ENCODE measurements at regions not wholly inside any gene's neighbourhood (a gene's known extent, or its start where the extent isn't known, plus 50 kb on each side); places are given as distances from the start of the nearest gene placed in this dataset.
"Not testable (repeated sequence)": the region's sequence is repeated elsewhere in the genome, so short reads cannot be mapped to it uniquely, and the experiment has no call there.

DNA sequence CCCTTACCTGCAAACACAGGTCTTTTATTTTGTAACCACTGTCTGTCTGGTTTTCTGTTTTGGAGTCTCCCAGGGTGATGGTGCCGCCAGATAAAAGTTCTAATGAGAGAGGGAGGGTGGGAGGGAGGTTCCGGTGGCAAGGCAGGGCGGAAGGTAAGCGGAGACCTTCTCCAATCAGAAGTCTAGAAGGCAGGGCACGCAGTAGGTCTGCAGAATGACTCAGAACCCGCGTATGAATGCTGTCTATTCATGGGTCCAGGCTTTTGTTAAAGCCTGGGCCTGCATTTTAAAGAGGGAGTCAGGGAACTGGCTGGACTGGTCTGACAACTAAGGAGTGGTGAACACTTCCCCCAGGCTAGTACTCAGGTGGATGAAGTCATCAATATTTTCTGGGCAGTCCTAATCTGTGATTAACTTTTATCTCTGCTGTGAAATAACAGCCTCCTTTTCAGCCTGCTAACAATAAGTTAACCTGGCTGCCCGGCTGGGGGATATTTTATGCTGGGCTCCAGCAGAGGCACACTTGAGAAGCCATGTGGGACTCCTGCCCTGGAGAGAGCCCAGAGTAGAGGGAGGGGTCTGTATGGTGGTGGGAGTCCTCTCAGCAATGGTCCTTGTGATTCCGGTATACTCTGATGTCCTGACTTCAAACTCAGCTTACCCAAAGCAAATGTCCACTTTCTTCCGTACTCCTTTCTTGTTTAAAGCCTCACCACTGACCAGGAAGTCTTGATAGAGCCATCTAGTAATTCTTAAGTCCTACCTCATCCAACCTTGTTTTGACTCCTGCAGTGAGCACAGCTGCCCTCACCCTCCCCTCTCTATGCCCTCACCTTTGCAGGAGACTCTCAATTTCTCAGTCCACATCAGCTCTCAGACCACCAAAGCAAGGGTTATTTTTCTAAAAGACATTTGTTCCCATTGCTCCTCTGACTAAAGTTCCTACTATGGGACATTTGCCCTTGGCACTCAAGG, 85.3 kb upstream of the PLGLB2 start:
- H3K27me3 ChIP-seq (ENCODE audit: control insufficient read depth in 3 of 3, insufficient read depth in 3 of 3, low read length in 2 of 3); H3K9me3 ChIP-seq (ENCODE audit: control insufficient read depth in 4 of 4, insufficient read depth in 3 of 4, low read length in 3 of 4); H3K27ac ChIP-seq (ENCODE audit: low read depth in 1 of 2, low read length in 1 of 2); H3K36me3 ChIP-seq (ENCODE audit: control insufficient read depth in 4 of 4, insufficient read depth in 4 of 4, low read length in 4 of 4); H3K4me1 ChIP-seq (ENCODE audit: control insufficient read depth in 5 of 5, insufficient read depth in 5 of 5, low read length in 5 of 5); H3K4me3 ChIP-seq; H3K9ac ChIP-seq (ENCODE audit: insufficient read depth in 1 of 2, low read length in 2 of 2): not testable (repeated sequence)
- DNase-seq, result peak; percentile 37 to 66 (median 65)
- ATAC-seq (ENCODE audit: insufficient read depth, low FRiP score), result peak; percentile 76
- 69 to 72% methylated on average over 9 of the region's 10 CpGs for WGBS, 2 donors

DNA sequence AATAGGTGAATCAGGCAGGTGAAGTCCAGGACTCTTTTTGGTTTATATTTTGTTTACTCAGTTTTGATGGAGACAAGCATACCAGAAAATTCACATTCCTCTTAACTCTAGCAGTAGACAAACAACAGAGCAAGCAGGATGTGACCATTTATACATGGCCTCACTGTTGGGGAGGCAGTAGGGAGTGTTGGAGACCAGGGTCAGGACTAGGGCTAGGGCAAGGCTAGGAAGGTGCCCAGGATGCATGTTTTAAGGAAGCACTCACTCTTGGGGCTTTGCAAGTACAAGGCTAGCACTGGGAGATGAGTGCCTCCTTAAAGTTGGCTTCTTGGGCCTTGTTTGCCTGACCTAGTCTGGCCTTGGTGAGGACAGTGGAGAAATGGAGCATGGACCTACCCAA, 84.5 kb upstream of the PLGLB2 start:
- ATAC-seq (ENCODE audit: insufficient read depth, low FRiP score); H3K27ac ChIP-seq (ENCODE audit: low read depth in 1 of 2, low read length in 1 of 2): not testable (repeated sequence)

DNA sequence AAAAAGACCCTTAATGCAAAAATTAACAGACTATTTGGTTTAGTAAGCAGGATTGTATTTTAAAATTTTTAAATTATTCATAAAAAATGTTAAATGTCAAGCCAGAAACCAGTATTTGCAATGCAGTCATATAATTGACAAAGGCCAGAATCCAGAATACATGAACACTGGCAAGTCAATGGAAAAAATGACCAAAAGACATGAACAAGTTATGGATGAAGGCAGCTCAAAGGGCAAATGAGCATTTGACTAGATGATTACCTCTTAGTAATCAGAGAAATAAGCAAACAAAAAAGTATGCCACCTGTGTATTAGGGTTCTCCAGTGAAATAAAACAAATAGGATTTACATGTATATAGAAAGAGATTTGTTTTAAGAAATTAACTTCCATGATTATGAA, 80.9 kb upstream of the PLGLB2 start:
- DNase-seq; H3K36me3 ChIP-seq (ENCODE audit: control insufficient read depth in 4 of 4, insufficient read depth in 4 of 4, low read length in 4 of 4); H3K4me3 ChIP-seq; H3K27me3 ChIP-seq (ENCODE audit: control insufficient read depth in 3 of 3, insufficient read depth in 3 of 3, low read length in 2 of 3); H3K9me3 ChIP-seq (ENCODE audit: control insufficient read depth in 4 of 4, insufficient read depth in 3 of 4, low read length in 3 of 4); H3K4me1 ChIP-seq (ENCODE audit: control insufficient read depth in 5 of 5, insufficient read depth in 5 of 5, low read length in 5 of 5); H3K27ac ChIP-seq (ENCODE audit: low read depth in 1 of 2, low read length in 1 of 2); H3K9ac ChIP-seq (ENCODE audit: insufficient read depth in 1 of 2, low read length in 2 of 2); ATAC-seq (ENCODE audit: insufficient read depth, low FRiP score): not testable (repeated sequence)

More for the DNA sequence above, 84.5 kb upstream of the PLGLB2 start:
- not testable (repeated sequence) for H3K4me1 ChIP-seq (ENCODE audit: control insufficient read depth in 5 of 5, insufficient read depth in 5 of 5, low read length in 5 of 5); DNase-seq; H3K4me3 ChIP-seq; H3K9ac ChIP-seq (ENCODE audit: insufficient read depth in 1 of 2, low read length in 2 of 2); H3K9me3 ChIP-seq (ENCODE audit: control insufficient read depth in 4 of 4, insufficient read depth in 3 of 4, low read length in 3 of 4); H3K36me3 ChIP-seq (ENCODE audit: control insufficient read depth in 4 of 4, insufficient read depth in 4 of 4, low read length in 4 of 4); H3K27me3 ChIP-seq (ENCODE audit: control insufficient read depth in 3 of 3, insufficient read depth in 3 of 3, low read length in 2 of 3)

DNA sequence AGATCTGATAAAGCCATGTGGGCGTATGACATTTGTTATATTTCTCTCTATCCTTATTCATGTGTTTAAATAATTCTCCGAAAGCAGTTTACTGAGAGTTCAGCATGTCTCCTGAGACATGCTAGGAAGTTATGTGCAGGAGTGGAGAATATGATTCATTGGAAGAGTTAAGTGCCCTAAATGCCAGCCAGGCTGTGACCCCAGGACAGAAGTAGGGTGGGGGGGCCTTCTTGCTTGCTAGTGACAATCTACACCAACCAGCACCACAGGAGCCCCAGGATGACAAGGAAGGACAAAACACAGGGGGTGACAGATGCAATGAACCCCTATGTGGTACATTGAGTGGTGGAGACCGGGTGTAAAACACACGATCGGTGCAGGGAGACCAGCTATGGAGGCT, 79.5 kb upstream of the PLGLB2 start:
- no CpG with 5 or more reads among the region's 5 CpGs for WGBS, 2 donors
- not testable (repeated sequence) for H3K4me3 ChIP-seq; H3K9me3 ChIP-seq (ENCODE audit: control insufficient read depth in 4 of 4, insufficient read depth in 3 of 4, low read length in 3 of 4); H3K36me3 ChIP-seq (ENCODE audit: control insufficient read depth in 4 of 4, insufficient read depth in 4 of 4, low read length in 4 of 4); H3K9ac ChIP-seq (ENCODE audit: insufficient read depth in 1 of 2, low read length in 2 of 2); H3K27ac ChIP-seq (ENCODE audit: low read depth in 1 of 2, low read length in 1 of 2); DNase-seq; ATAC-seq (ENCODE audit: insufficient read depth, low FRiP score); H3K4me1 ChIP-seq (ENCODE audit: control insufficient read depth in 5 of 5, insufficient read depth in 5 of 5, low read length in 5 of 5); H3K27me3 ChIP-seq (ENCODE audit: control insufficient read depth in 3 of 3, insufficient read depth in 3 of 3, low read length in 2 of 3)

DNA sequence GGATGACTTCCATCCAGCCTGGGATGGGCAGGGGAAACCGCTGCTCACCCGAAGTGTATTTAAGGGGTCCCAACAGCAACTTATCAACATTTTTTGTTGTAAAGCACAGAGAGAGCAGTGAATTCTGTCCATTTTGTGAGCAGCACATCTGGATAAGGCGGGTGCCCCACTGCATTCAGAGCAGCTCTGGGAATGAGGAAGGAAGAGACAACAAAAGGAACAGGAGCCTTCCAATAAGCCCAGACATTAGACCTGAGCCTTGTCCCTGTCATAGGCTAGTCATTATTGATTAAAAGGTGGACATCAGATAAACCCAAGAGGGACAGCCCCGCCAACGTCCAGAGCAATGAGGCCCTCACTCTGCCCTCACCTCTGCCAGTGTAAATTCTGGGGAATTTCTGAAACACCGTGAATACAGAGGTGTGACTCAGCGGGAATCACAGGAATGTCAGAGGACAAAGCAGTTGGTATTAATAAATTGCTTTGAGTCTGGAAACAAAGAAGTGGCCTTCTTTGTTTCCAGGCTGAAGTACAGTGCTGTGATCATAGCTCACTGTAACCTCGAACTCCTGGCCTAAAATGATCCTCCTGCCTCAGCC, 78.2 kb upstream of the PLGLB2 start:
- 93% methylated on average over 5 of the region's 8 CpGs for WGBS, 2 donors
- H3K27me3 ChIP-seq (ENCODE audit: control insufficient read depth in 3 of 3, insufficient read depth in 3 of 3, low read length in 2 of 3); H3K4me1 ChIP-seq (ENCODE audit: control insufficient read depth in 5 of 5, insufficient read depth in 5 of 5, low read length in 5 of 5); H3K36me3 ChIP-seq (ENCODE audit: control insufficient read depth in 4 of 4, insufficient read depth in 4 of 4, low read length in 4 of 4); H3K27ac ChIP-seq (ENCODE audit: low read depth in 1 of 2, low read length in 1 of 2); H3K9me3 ChIP-seq (ENCODE audit: control insufficient read depth in 4 of 4, insufficient read depth in 3 of 4, low read length in 3 of 4); H3K9ac ChIP-seq (ENCODE audit: insufficient read depth in 1 of 2, low read length in 2 of 2); DNase-seq; H3K4me3 ChIP-seq; ATAC-seq (ENCODE audit: insufficient read depth, low FRiP score): not testable (repeated sequence)

DNA sequence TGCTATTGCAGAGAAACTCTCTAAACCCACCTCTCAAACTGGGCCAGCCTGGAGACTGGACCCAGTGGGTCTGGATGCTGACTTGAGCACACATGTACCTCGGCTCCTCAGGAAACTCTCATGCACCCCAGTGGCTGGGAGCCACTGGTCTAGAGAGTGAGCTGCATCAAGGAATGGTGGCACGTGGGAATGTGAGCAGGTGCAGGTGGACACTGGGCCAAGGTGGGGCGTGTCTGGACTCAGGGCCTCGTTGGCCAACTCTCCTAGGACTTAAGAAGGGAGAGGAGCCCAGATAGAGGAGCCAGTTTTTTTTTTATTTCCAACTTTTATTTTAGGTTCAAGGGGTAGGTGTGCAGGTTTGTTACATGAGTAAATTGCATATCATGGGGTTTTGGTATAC, 75.5 kb upstream of the PLGLB2 start:
- not testable (repeated sequence) for H3K27ac ChIP-seq (ENCODE audit: low read depth in 1 of 2, low read length in 1 of 2); H3K4me1 ChIP-seq (ENCODE audit: control insufficient read depth in 5 of 5, insufficient read depth in 5 of 5, low read length in 5 of 5); H3K36me3 ChIP-seq (ENCODE audit: control insufficient read depth in 4 of 4, insufficient read depth in 4 of 4, low read length in 4 of 4); H3K9me3 ChIP-seq (ENCODE audit: control insufficient read depth in 4 of 4, insufficient read depth in 3 of 4, low read length in 3 of 4); H3K9ac ChIP-seq (ENCODE audit: insufficient read depth in 1 of 2, low read length in 2 of 2); H3K4me3 ChIP-seq; ATAC-seq (ENCODE audit: insufficient read depth, low FRiP score); H3K27me3 ChIP-seq (ENCODE audit: control insufficient read depth in 3 of 3, insufficient read depth in 3 of 3, low read length in 2 of 3); DNase-seq
- 89 to 92% methylated on average over 4 of the region's 4 CpGs for WGBS, 2 donors

DNA sequence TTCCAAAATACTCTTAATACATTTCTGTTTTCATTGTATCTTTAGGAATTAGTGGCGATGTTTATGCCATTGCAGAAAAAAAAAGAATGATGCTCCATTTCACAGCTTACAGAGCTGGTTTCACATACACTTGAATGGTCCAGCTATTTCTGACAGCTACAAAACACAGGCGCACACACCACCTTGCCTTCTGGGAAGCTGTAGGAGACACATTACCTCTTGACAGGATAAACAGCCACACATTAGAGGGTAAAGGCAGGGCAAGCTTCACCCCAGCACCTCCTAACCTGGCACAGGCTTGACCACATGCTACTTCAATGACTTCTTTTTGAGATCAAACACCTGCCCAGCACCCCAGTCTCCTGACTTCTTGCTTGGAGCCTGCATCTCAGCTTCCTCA, 73.2 kb upstream of the PLGLB2 start:
- H3K27me3 ChIP-seq (ENCODE audit: control insufficient read depth in 3 of 3, insufficient read depth in 3 of 3, low read length in 2 of 3); H3K9ac ChIP-seq (ENCODE audit: insufficient read depth in 1 of 2, low read length in 2 of 2); ATAC-seq (ENCODE audit: insufficient read depth, low FRiP score); H3K4me1 ChIP-seq (ENCODE audit: control insufficient read depth in 5 of 5, insufficient read depth in 5 of 5, low read length in 5 of 5); H3K27ac ChIP-seq (ENCODE audit: low read depth in 1 of 2, low read length in 1 of 2); H3K9me3 ChIP-seq (ENCODE audit: control insufficient read depth in 4 of 4, insufficient read depth in 3 of 4, low read length in 3 of 4); DNase-seq; H3K4me3 ChIP-seq; H3K36me3 ChIP-seq (ENCODE audit: control insufficient read depth in 4 of 4, insufficient read depth in 4 of 4, low read length in 4 of 4): not testable (repeated sequence)
- 100% methylated on average over 1 of the region's 2 CpGs for WGBS, 2 donors

DNA sequence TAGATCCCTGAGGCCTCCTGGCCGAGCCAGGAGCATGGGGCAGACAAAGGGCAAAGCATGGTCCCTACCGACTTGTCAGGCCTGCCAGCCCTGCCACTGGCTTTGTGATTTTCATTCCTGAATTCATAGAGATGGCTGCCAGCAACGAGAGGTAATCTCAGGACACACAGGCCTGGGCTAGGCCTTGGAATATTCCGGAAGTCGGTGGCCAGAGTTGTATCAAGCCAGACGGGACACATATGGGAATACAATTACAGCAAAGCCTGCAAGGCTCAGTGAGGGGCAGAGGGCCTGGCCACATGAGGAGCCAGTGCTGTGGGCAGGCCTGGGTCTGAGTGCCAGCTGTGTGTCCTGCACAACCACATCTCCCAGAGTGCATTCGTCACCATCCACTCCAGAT, 72.4 kb upstream of the PLGLB2 start:
- H3K36me3 ChIP-seq (ENCODE audit: control insufficient read depth in 4 of 4, insufficient read depth in 4 of 4, low read length in 4 of 4); DNase-seq; H3K9me3 ChIP-seq (ENCODE audit: control insufficient read depth in 4 of 4, insufficient read depth in 3 of 4, low read length in 3 of 4); H3K4me1 ChIP-seq (ENCODE audit: control insufficient read depth in 5 of 5, insufficient read depth in 5 of 5, low read length in 5 of 5); H3K27me3 ChIP-seq (ENCODE audit: control insufficient read depth in 3 of 3, insufficient read depth in 3 of 3, low read length in 2 of 3); H3K4me3 ChIP-seq; H3K27ac ChIP-seq (ENCODE audit: low read depth in 1 of 2, low read length in 1 of 2); ATAC-seq (ENCODE audit: insufficient read depth, low FRiP score); H3K9ac ChIP-seq (ENCODE audit: insufficient read depth in 1 of 2, low read length in 2 of 2): not testable (repeated sequence)
- 66 to 67% methylated on average over 2 to 4 of the region's 7 CpGs for WGBS, 2 donors

Data from lung (tissue), 9 donors.